ENCODE measurements at regions not wholly inside any gene's neighbourhood (a gene's known extent, or its start where the extent isn't known, plus 50 kb on each side); places are given as distances from the start of the nearest gene placed in this dataset.

DNA sequence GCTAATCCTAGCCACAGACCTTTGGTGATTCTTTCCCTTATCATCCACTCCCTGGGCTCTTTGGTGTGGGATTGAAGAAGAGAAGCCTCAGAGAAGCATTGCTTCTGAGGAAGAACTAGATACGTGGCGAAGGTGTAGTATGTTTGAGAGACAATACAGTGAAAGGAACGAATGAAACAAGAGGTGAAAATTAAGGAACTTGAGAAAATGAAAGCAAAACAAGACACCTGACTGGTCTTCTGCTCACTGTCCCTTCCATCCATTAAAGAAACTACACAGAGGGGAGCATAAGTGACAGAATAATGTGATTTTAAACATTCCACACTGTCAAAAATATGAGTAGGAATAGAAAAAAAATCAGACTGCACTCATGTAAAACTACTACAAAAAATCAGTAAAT, 219.6 kb upstream of the NPSR1 start:
- TF ChIP-seq, protein P1, sequence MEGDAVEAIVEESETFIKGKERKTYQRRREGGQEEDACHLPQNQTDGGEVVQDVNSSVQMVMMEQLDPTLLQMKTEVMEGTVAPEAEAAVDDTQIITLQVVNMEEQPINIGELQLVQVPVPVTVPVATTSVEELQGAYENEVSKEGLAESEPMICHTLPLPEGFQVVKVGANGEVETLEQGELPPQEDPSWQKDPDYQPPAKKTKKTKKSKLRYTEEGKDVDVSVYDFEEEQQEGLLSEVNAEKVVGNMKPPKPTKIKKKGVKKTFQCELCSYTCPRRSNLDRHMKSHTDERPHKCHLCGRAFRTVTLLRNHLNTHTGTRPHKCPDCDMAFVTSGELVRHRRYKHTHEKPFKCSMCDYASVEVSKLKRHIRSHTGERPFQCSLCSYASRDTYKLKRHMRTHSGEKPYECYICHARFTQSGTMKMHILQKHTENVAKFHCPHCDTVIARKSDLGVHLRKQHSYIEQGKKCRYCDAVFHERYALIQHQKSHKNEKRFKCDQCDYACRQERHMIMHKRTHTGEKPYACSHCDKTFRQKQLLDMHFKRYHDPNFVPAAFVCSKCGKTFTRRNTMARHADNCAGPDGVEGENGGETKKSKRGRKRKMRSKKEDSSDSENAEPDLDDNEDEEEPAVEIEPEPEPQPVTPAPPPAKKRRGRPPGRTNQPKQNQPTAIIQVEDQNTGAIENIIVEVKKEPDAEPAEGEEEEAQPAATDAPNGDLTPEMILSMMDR (IDR thresholded peaks at IDR 0.05; ENCODE audit: poor library complexity): no peak
- TF ChIP-seq EZH2 (IDR thresholded peaks at IDR 0.05; ENCODE audit: borderline replicate concordance): no peak
- TF ChIP-seq EZH2phosphoT487 (IDR thresholded peaks at IDR 0.05; ENCODE audit: low read depth, severe bottlenecking, unreplicated experiment): no peak
